ENCODE measurements at regions not wholly inside any gene's neighbourhood (a gene's known extent, or its start where the extent isn't known, plus 50 kb on each side); places are given as distances from the start of the nearest gene placed in this dataset.

- no peak overlapping the region for H3K4me3 ChIP-seq (ENCODE audit: low read length in 3 of 3)
- no peaks in the 10 kb centered on the region for H3K27me3 ChIP-seq (ENCODE audit: control insufficient read depth in 3 of 3, insufficient read depth in 3 of 3, low read length in 3 of 3)
- no peaks in the 10 kb centered on the region for H3K4me1 ChIP-seq (ENCODE audit: control insufficient read depth in 3 of 3, insufficient read depth in 3 of 3, low read length in 3 of 3)
- H3K36me3 ChIP-seq (ENCODE audit: control insufficient read depth in 3 of 3, insufficient read depth in 3 of 3, low read length in 3 of 3): no peaks in the 10 kb centered on the region
- no peak overlapping the region for H3K9ac ChIP-seq (ENCODE audit: low read depth in 1 of 3, low read length in 3 of 3)
- H3K9me3 ChIP-seq (ENCODE audit: control insufficient read depth in 3 of 3, low read length in 3 of 3): no peaks in the 10 kb centered on the region
- no peak overlapping the region for H3K27ac ChIP-seq (ENCODE audit: low read depth, low read length)
Measured at GRCh38 chr9:118422508-118422907, 718.3 kb downstream of the TLR4 start.

DNA sequence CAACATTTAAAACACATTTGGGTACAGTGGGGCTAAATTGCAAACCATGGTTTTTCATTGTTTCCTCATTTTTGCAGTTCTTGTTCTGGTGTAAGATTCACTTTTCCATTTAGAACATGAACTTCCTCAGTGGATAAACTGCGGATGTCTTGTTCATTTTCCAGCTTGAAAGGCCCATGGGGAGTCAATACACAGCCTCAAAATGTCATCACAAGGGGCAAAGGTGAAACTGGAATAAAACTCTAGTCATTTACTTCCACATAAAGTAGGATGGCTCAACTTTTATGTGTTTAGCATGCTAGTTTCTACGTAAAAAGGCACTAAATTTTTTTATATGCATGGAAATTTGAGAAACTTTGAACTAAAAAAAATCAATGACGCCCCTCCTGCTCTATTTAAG lies 718.8 kb downstream of the TLR4 start:
- Histone ChIP-seq H3K27ac (ENCODE audit: low read depth, low read length) (no peak overlapping the region), H3K27me3 (ENCODE audit: control insufficient read depth in 3 of 3, insufficient read depth in 3 of 3, low read length in 3 of 3) (no peaks in the 10 kb centered on the region), H3K4me3 (ENCODE audit: low read length in 3 of 3) (no peak overlapping the region)

GRCh38 chr9:118423721-118424120 lies 719.5 kb downstream of the TLR4 start:
- Histone ChIP-seq H3K27ac (ENCODE audit: low read depth, low read length) (no peak overlapping the region), H3K4me1 (ENCODE audit: control insufficient read depth in 3 of 3, insufficient read depth in 3 of 3, low read length in 3 of 3) (no peaks in the 10 kb centered on the region), H3K9ac (ENCODE audit: low read depth in 1 of 3, low read length in 3 of 3) (no peak overlapping the region), H3K4me3 (ENCODE audit: low read length in 3 of 3) (no peak overlapping the region), H3K36me3 (ENCODE audit: control insufficient read depth in 3 of 3, insufficient read depth in 3 of 3, low read length in 3 of 3) (no peaks in the 10 kb centered on the region), H3K27me3 (ENCODE audit: control insufficient read depth in 3 of 3, insufficient read depth in 3 of 3, low read length in 3 of 3) (no peaks in the 10 kb centered on the region), H3K9me3 (ENCODE audit: control insufficient read depth in 3 of 3, low read length in 3 of 3) (no peaks in the 10 kb centered on the region)

More for the DNA sequence above, 718.8 kb downstream of the TLR4 start:
- Histone ChIP-seq H3K36me3 (ENCODE audit: control insufficient read depth in 3 of 3, insufficient read depth in 3 of 3, low read length in 3 of 3) (no peaks in the 10 kb centered on the region), H3K9me3 (ENCODE audit: control insufficient read depth in 3 of 3, low read length in 3 of 3) (no peaks in the 10 kb centered on the region), H3K4me1 (ENCODE audit: control insufficient read depth in 3 of 3, insufficient read depth in 3 of 3, low read length in 3 of 3) (no peaks in the 10 kb centered on the region), H3K9ac (ENCODE audit: low read depth in 1 of 3, low read length in 3 of 3) (no peak overlapping the region)

- Histone ChIP-seq H3K4me3 (ENCODE audit: low read length in 3 of 3) (no peak overlapping the region), H3K9ac (ENCODE audit: low read depth in 1 of 3, low read length in 3 of 3) (no peak overlapping the region), H3K9me3 (ENCODE audit: control insufficient read depth in 3 of 3, low read length in 3 of 3) (no peaks in the 10 kb centered on the region), H3K27me3 (ENCODE audit: control insufficient read depth in 3 of 3, insufficient read depth in 3 of 3, low read length in 3 of 3) (no peaks in the 10 kb centered on the region), H3K27ac (ENCODE audit: low read depth, low read length) (no peak overlapping the region), H3K4me1 (ENCODE audit: control insufficient read depth in 3 of 3, insufficient read depth in 3 of 3, low read length in 3 of 3) (no peaks in the 10 kb centered on the region), H3K36me3 (ENCODE audit: control insufficient read depth in 3 of 3, insufficient read depth in 3 of 3, low read length in 3 of 3) (no peaks in the 10 kb centered on the region)
Measured at GRCh38 chr9:118426772-118427171, 722.6 kb downstream of the TLR4 start.

GRCh38 chr9:118438810-118439209 lies 734.6 kb downstream of the TLR4 start:
- no peak overlapping the region for H3K4me3 ChIP-seq (ENCODE audit: low read length in 3 of 3)
- no peaks in the 10 kb centered on the region for H3K36me3 ChIP-seq (ENCODE audit: control insufficient read depth in 3 of 3, insufficient read depth in 3 of 3, low read length in 3 of 3)
- no peaks in the 10 kb centered on the region for H3K27me3 ChIP-seq (ENCODE audit: control insufficient read depth in 3 of 3, insufficient read depth in 3 of 3, low read length in 3 of 3)
- no peak overlapping the region for H3K9ac ChIP-seq (ENCODE audit: low read depth in 1 of 3, low read length in 3 of 3)
- no peaks in the 10 kb centered on the region for H3K9me3 ChIP-seq (ENCODE audit: control insufficient read depth in 3 of 3, low read length in 3 of 3)
- H3K4me1 ChIP-seq (ENCODE audit: control insufficient read depth in 3 of 3, insufficient read depth in 3 of 3, low read length in 3 of 3): no peaks in the 10 kb centered on the region
- no peak overlapping the region for H3K27ac ChIP-seq (ENCODE audit: low read depth, low read length)

DNA sequence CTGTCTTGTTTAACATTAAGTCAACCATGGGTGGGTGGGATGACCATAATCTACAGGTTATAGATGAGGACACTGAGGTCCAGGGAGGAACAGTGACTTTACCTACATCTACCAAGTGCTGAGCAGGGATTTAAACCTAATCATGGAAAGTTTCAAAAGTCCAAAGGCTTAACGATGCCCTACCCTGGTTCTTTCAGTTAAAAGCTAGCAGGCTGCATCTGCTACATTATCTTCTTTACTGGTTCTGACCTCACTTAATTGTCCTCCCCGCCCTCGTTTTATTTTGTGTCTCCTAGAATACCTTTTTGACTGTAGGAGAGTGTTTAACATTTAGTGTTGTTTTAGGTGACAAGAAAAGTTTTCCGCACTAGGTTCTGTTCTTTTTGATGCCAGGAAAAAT lies 735.2 kb downstream of the TLR4 start:
- no peak overlapping the region for H3K4me3 ChIP-seq (ENCODE audit: low read length in 3 of 3)
- no peaks in the 10 kb centered on the region for H3K4me1 ChIP-seq (ENCODE audit: control insufficient read depth in 3 of 3, insufficient read depth in 3 of 3, low read length in 3 of 3)
- no peaks in the 10 kb centered on the region for H3K9me3 ChIP-seq (ENCODE audit: control insufficient read depth in 3 of 3, low read length in 3 of 3)
- H3K36me3 ChIP-seq (ENCODE audit: control insufficient read depth in 3 of 3, insufficient read depth in 3 of 3, low read length in 3 of 3): no peaks in the 10 kb centered on the region
- H3K27me3 ChIP-seq (ENCODE audit: control insufficient read depth in 3 of 3, insufficient read depth in 3 of 3, low read length in 3 of 3): no peaks in the 10 kb centered on the region
- no peak overlapping the region for H3K27ac ChIP-seq (ENCODE audit: low read depth, low read length)
- no peak overlapping the region for H3K9ac ChIP-seq (ENCODE audit: low read depth in 1 of 3, low read length in 3 of 3)

DNA sequence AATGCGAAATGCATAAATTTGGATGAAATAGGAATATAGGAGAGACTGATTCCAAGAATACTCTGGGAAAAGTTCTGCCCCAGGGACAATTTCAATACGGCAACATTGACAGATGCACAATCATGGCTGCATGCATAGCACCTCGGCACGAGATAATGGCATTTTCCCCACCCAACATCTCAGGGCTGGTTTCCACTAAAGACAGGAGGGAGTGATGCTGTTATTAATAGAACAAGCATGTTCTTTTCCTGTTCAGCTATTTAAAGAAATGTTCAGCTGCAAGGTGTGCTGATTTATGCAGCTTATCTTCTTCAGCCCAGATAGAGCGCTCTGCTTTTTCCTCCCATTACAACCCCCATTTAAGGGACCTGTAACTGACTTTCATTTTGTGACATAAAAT lies 740.2 kb downstream of the TLR4 start:
- no peaks in the 10 kb centered on the region for H3K9me3 ChIP-seq (ENCODE audit: control insufficient read depth in 3 of 3, low read length in 3 of 3)
- no peaks in the 10 kb centered on the region for H3K27me3 ChIP-seq (ENCODE audit: control insufficient read depth in 3 of 3, insufficient read depth in 3 of 3, low read length in 3 of 3)
- H3K36me3 ChIP-seq (ENCODE audit: control insufficient read depth in 3 of 3, insufficient read depth in 3 of 3, low read length in 3 of 3): no peaks in the 10 kb centered on the region
- no peaks in the 10 kb centered on the region for H3K4me1 ChIP-seq (ENCODE audit: control insufficient read depth in 3 of 3, insufficient read depth in 3 of 3, low read length in 3 of 3)
- no peak overlapping the region for H3K4me3 ChIP-seq (ENCODE audit: low read length in 3 of 3)
- H3K27ac ChIP-seq (ENCODE audit: low read depth, low read length): no peak overlapping the region
- no peak overlapping the region for H3K9ac ChIP-seq (ENCODE audit: low read depth in 1 of 3, low read length in 3 of 3)

GRCh38 chr9:118446943-118447639 lies 742.9 kb downstream of the TLR4 start:
- Histone ChIP-seq H3K27ac (ENCODE audit: low read depth, low read length) (no peak overlapping the region), H3K9ac (ENCODE audit: low read depth in 1 of 3, low read length in 3 of 3) (no peak overlapping the region), H3K4me3 (ENCODE audit: low read length in 3 of 3) (no peak overlapping the region), H3K4me1 (ENCODE audit: control insufficient read depth in 3 of 3, insufficient read depth in 3 of 3, low read length in 3 of 3) (no peaks in the 10 kb centered on the region), H3K27me3 (ENCODE audit: control insufficient read depth in 3 of 3, insufficient read depth in 3 of 3, low read length in 3 of 3) (no peaks in the 10 kb centered on the region), H3K9me3 (ENCODE audit: control insufficient read depth in 3 of 3, low read length in 3 of 3) (no peaks in the 10 kb centered on the region), H3K36me3 (ENCODE audit: control insufficient read depth in 3 of 3, insufficient read depth in 3 of 3, low read length in 3 of 3) (no peaks in the 10 kb centered on the region)

GRCh38 chr9:118449554-118449953 lies 745.4 kb downstream of the TLR4 start:
- Histone ChIP-seq H3K36me3 (ENCODE audit: control insufficient read depth in 3 of 3, insufficient read depth in 3 of 3, low read length in 3 of 3) (no peaks in the 10 kb centered on the region), H3K4me3 (ENCODE audit: low read length in 3 of 3) (no peak overlapping the region), H3K27ac (ENCODE audit: low read depth, low read length) (no peak overlapping the region), H3K27me3 (ENCODE audit: control insufficient read depth in 3 of 3, insufficient read depth in 3 of 3, low read length in 3 of 3) (no peaks in the 10 kb centered on the region), H3K9me3 (ENCODE audit: control insufficient read depth in 3 of 3, low read length in 3 of 3) (no peaks in the 10 kb centered on the region), H3K9ac (ENCODE audit: low read depth in 1 of 3, low read length in 3 of 3) (no peak overlapping the region), H3K4me1 (ENCODE audit: control insufficient read depth in 3 of 3, insufficient read depth in 3 of 3, low read length in 3 of 3) (no peaks in the 10 kb centered on the region)

GRCh38 chr9:118455259-118455658 lies 751.1 kb downstream of the TLR4 start:
- H3K27me3 ChIP-seq (ENCODE audit: control insufficient read depth in 3 of 3, insufficient read depth in 3 of 3, low read length in 3 of 3): no peaks in the 10 kb centered on the region
- H3K4me1 ChIP-seq (ENCODE audit: control insufficient read depth in 3 of 3, insufficient read depth in 3 of 3, low read length in 3 of 3): no peaks in the 10 kb centered on the region
- no peak overlapping the region for H3K9ac ChIP-seq (ENCODE audit: low read depth in 1 of 3, low read length in 3 of 3)
- H3K4me3 ChIP-seq (ENCODE audit: low read length in 3 of 3): no peak overlapping the region
- H3K9me3 ChIP-seq (ENCODE audit: control insufficient read depth in 3 of 3, low read length in 3 of 3): no peaks in the 10 kb centered on the region
- no peaks in the 10 kb centered on the region for H3K36me3 ChIP-seq (ENCODE audit: control insufficient read depth in 3 of 3, insufficient read depth in 3 of 3, low read length in 3 of 3)
- no peak overlapping the region for H3K27ac ChIP-seq (ENCODE audit: low read depth, low read length)
